ENCODE measurements at regions not wholly inside any gene's neighbourhood (a gene's known extent, or its start where the extent isn't known, plus 50 kb on each side); places are given as distances from the start of the nearest gene placed in this dataset.
"Not testable (repeated sequence)": the region's sequence is repeated elsewhere in the genome, so short reads cannot be mapped to it uniquely, and the experiment has no call there.

- Histone ChIP-seq H3K4me1 (no peaks in the 10 kb centered on the region), H3K9me3 (no peaks in the 10 kb centered on the region), H3K4me3 (no peak overlapping the region), H3K36me3 (no peaks in the 10 kb centered on the region), H3K27me3 (no peaks in the 10 kb centered on the region), H3K27ac (no peak overlapping the region)
- TF ChIP-seq, protein P1, sequence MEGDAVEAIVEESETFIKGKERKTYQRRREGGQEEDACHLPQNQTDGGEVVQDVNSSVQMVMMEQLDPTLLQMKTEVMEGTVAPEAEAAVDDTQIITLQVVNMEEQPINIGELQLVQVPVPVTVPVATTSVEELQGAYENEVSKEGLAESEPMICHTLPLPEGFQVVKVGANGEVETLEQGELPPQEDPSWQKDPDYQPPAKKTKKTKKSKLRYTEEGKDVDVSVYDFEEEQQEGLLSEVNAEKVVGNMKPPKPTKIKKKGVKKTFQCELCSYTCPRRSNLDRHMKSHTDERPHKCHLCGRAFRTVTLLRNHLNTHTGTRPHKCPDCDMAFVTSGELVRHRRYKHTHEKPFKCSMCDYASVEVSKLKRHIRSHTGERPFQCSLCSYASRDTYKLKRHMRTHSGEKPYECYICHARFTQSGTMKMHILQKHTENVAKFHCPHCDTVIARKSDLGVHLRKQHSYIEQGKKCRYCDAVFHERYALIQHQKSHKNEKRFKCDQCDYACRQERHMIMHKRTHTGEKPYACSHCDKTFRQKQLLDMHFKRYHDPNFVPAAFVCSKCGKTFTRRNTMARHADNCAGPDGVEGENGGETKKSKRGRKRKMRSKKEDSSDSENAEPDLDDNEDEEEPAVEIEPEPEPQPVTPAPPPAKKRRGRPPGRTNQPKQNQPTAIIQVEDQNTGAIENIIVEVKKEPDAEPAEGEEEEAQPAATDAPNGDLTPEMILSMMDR (IDR thresholded peaks at IDR 0.05): no peak
- no peak for ATAC-seq
- WGBS, 2 donors: 92 to 93% methylated on average over 2 of the region's 2 CpGs
- intact Hi-C loops (cut with DNase I): no loop called here
- DNase-seq: no peak
- FAIRE-seq: no peak
These were observed 424.9 kb downstream of the SH2D1A start for GRCh38 chrX:124771292-124771691.

DNA sequence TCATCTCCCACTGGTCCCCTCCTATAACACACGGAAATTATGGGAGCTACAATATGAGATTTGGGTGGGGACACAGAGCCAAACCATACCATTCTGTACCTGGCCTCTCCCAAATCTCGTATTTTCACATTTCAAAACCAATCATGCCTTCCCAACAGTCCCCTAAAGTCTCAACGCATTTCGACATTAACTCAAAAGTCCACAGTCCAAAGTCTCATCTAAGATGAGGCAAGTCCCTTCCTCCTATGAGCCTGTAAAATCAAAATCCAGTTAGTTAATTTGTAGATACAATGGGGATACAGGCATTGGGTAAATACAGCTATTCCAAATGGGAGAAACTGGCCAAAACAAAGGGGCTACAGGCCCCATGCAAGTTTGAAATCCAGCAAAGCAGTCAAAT, 441.9 kb downstream of the SH2D1A start:
- H3K9me3 ChIP-seq; H3K4me1 ChIP-seq; H3K4me3 ChIP-seq; H3K36me3 ChIP-seq; DNase-seq; FAIRE-seq; H3K27me3 ChIP-seq; intact Hi-C loops (cut with DNase I); H3K27ac ChIP-seq; ATAC-seq: not testable (repeated sequence)
- WGBS, 2 donors: 61 to 68% methylated on average over 4 of the region's 4 CpGs

GRCh38 chrX:124789874-124790273, 443.5 kb downstream of the SH2D1A start:
- FAIRE-seq, ATAC-seq: not testable (repeated sequence)
- whole genome bisulfite sequencing, 2 donors: 91 to 95% methylated on average over 1 of the region's 1 CpG

GRCh38 chrX:124791492-124792095, 445.2 kb downstream of the SH2D1A start:
- Histone ChIP-seq H3K9me3 (no peaks in the 10 kb centered on the region), H3K4me3 (no peak overlapping the region), H3K27ac (no peak overlapping the region), H3K4me1 (no peaks in the 10 kb centered on the region), H3K27me3 (peaks cover 0 to 7% (median 0%) of the 10 kb centered on the region in 4 donors), H3K36me3 (no peaks in the 10 kb centered on the region)
- ATAC-seq (no peak), DNase-seq (no peak), FAIRE-seq (no peak)
- TF ChIP-seq, protein P1 (IDR thresholded peaks at IDR 0.05): no peak
- intact Hi-C loops (cut with DNase I): no loop called here
- WGBS, 2 donors: 32 to 49% methylated on average over 4 of the region's 4 CpGs

More at GRCh38 chrX:124789874-124790273, 443.5 kb downstream of the SH2D1A start:
- H3K4me3 ChIP-seq; H3K27ac ChIP-seq; intact Hi-C loops (cut with DNase I); H3K9me3 ChIP-seq; DNase-seq; H3K27me3 ChIP-seq; H3K36me3 ChIP-seq; H3K4me1 ChIP-seq: not testable (repeated sequence)

- FAIRE-seq (no peak), DNase-seq (no peak), ATAC-seq (no peak)
- intact Hi-C loops (cut with DNase I): no loop called here
- H3K36me3 ChIP-seq: no peaks in the 10 kb centered on the region
- no peak overlapping the region for H3K4me3 ChIP-seq
- H3K27ac ChIP-seq: no peak overlapping the region
- peaks cover 0 to 2% (median 0%) of the 10 kb centered on the region in 4 donors for H3K27me3 ChIP-seq
- H3K9me3 ChIP-seq: no peaks in the 10 kb centered on the region
- no peaks in the 10 kb centered on the region for H3K4me1 ChIP-seq
- TF ChIP-seq, protein P1 (IDR thresholded peaks at IDR 0.05): no peak
- 44% methylated on average over 3 of the region's 3 CpGs for WGBS, 2 donors
These were observed 450.6 kb downstream of the SH2D1A start for GRCh38 chrX:124796989-124797388.

GRCh38 chrX:124804962-124805361, 458.6 kb downstream of the SH2D1A start:
- Histone ChIP-seq H3K4me1 (no peaks in the 10 kb centered on the region), H3K9me3 (no peaks in the 10 kb centered on the region), H3K4me3 (no peak overlapping the region), H3K27ac (no peak overlapping the region), H3K36me3 (no peaks in the 10 kb centered on the region), H3K27me3 (no peaks in the 10 kb centered on the region)
- 33 to 37% methylated on average over 2 of the region's 2 CpGs for WGBS, 2 donors
- DNase-seq (no peak), ATAC-seq (no peak), FAIRE-seq (no peak)
- intact Hi-C loops (cut with DNase I): no loop called here
- TF ChIP-seq, protein P1 (IDR thresholded peaks at IDR 0.05): no peak
